Trophoblast cell (in vitro differentiated cells and primary cell): ENCODE measurements at regions not wholly inside any gene's neighbourhood (a gene's known extent, or its start where the extent isn't known, plus 50 kb on each side); places are given as distances from the start of the nearest gene placed in this dataset.

Source experiments
- DNase-seq, 2 donors: peaks; one replicate each; pipeline ENCODE4 v3.0.0-alpha.2; 2016
- H2AFZ ChIP-seq: 2 replicates; pipeline ENCODE4 v1.6.1; 2013; ENCODE audit warnings: low read length, moderate library complexity, mild to moderate bottlenecking; ENCODE audit not compliant: insufficient read depth, poor library complexity
- H2AK5ac ChIP-seq: 2 replicates; pipeline ENCODE4 v1.6.1; 2013; ENCODE audit warnings: mild to moderate bottlenecking, low read length
- H2BK120ac ChIP-seq: 2 replicates; pipeline ENCODE4 v1.6.1; 2013; ENCODE audit warnings: low read length, mild to moderate bottlenecking, moderate library complexity; ENCODE audit not compliant: insufficient read depth, poor library complexity
- H2BK12ac ChIP-seq: 2 replicates; pipeline ENCODE4 v1.6.1; 2013; ENCODE audit warnings: mild to moderate bottlenecking, low read length, moderate library complexity
- H2BK5ac ChIP-seq: 2 replicates; pipeline ENCODE4 v1.6.1; 2013; ENCODE audit warnings: low read length, low read depth, moderate library complexity, mild to moderate bottlenecking; ENCODE audit not compliant: poor library complexity
- H3K14ac ChIP-seq: 2 replicates; pipeline ENCODE4 v1.6.1; 2013; ENCODE audit warnings: mild to moderate bottlenecking, low read length
- H3K18ac ChIP-seq: 2 replicates; pipeline ENCODE4 v1.6.1; 2013; ENCODE audit warnings: mild to moderate bottlenecking, low read length
- H3K23ac ChIP-seq: 2 replicates; pipeline ENCODE4 v1.6.1; 2013; ENCODE audit warnings: low read length
- H3K27ac ChIP-seq: 2 replicates; pipeline ENCODE4 v1.5.1; 2013; ENCODE audit warnings: low read depth, mild to moderate bottlenecking, inconsistent platforms, low read length, moderate library complexity
- H3K27me3 ChIP-seq: 2 replicates; pipeline ENCODE4 v1.6.1; 2013; ENCODE audit warnings: inconsistent platforms, mild to moderate bottlenecking, low read length, moderate library complexity; ENCODE audit not compliant: insufficient read depth
- H3K36me3 ChIP-seq, 2 experiments: 1 replicate in 1 of 2; 2 replicates in 1 of 2; pipeline ENCODE4 v1.6.1; 2013; ENCODE audit warnings: low read length in 2 of 2, mild to moderate bottlenecking in 2 of 2, moderate library complexity in 1 of 2; ENCODE audit not compliant: insufficient read depth in 2 of 2, control insufficient read depth in 1 of 2
- H3K4ac ChIP-seq: 2 replicates; pipeline ENCODE4 v1.6.1; 2013; ENCODE audit warnings: low read depth, mild to moderate bottlenecking, low read length, moderate library complexity
- H3K4me1 ChIP-seq, 2 experiments: 1 replicate in 1 of 2; 2 replicates in 1 of 2; pipeline ENCODE4 v1.6.1; 2013; ENCODE audit warnings: low read length in 2 of 2, mild to moderate bottlenecking in 2 of 2, moderate library complexity in 1 of 2; ENCODE audit not compliant: insufficient read depth in 2 of 2, control insufficient read depth in 1 of 2
- H3K4me2 ChIP-seq: 2 replicates; pipeline ENCODE4 v1.6.1; 2013; ENCODE audit warnings: inconsistent platforms, mild to moderate bottlenecking, low read length, moderate library complexity
- H3K4me3 ChIP-seq: 2 replicates; pipeline ENCODE4 v1.5.1; 2013; ENCODE audit warnings: mild to moderate bottlenecking, low read depth, low read length, inconsistent platforms
- H3K79me1 ChIP-seq: one replicate; pipeline ENCODE4 v1.6.1; 2013; ENCODE audit warnings: low read length
- H3K79me2 ChIP-seq: 2 replicates; pipeline ENCODE4 v1.6.1; 2013; ENCODE audit warnings: low read length, mild to moderate bottlenecking; ENCODE audit not compliant: control insufficient read depth, insufficient read depth, poor library complexity
- H3K9ac ChIP-seq: 2 replicates; pipeline ENCODE4 v1.6.1; 2013; ENCODE audit warnings: mild to moderate bottlenecking, low read length
- H3K9me3 ChIP-seq: 2 replicates; pipeline ENCODE4 v1.6.1; 2013; ENCODE audit warnings: low read depth, mild to moderate bottlenecking, control low read depth, inconsistent platforms, low read length; ENCODE audit not compliant: insufficient read depth
- H4K12ac ChIP-seq: 2 replicates; pipeline ENCODE4 v1.6.1; 2013; ENCODE audit warnings: low read depth, mild to moderate bottlenecking, low read length, moderate library complexity
- H4K8ac ChIP-seq: 2 replicates; pipeline ENCODE4 v1.6.1; 2013; ENCODE audit warnings: low read depth, mild to moderate bottlenecking, low read length, moderate library complexity
- H4K91ac ChIP-seq: one replicate; pipeline ENCODE4 v1.6.1; 2013; ENCODE audit warnings: low read depth, mild to moderate bottlenecking, low read length, moderate library complexity
- WGBS: extraction: QIAGEN DNeasy Blood & Tissue Kit; methylation state at CpG from one replicate; pipeline ENCODE4 v1.1.7; 2013; ENCODE audit warnings: missing lambda C conversion rate; ENCODE audit not compliant: insufficient read length, insufficient coverage; ENCODE audit errors: extremely low coverage; 5-methylcytosine and 5-hydroxymethylcytosine counted together

GRCh38 chr5:173714551-173715428, 98.3 kb upstream of the BOD1 start:
- H3K27me3 ChIP-seq: no peaks in the 10 kb centered on the region
- H4K12ac ChIP-seq: no peak overlapping the region
- no CpG with 5 or more reads among the region's 12 CpGs for WGBS
- H3K4me2 ChIP-seq: no peak overlapping the region
- no peak overlapping the region for H3K18ac ChIP-seq
- no peak overlapping the region for H4K8ac ChIP-seq
- no peak overlapping the region for H3K4ac ChIP-seq
- H4K91ac ChIP-seq: no peak overlapping the region
- H2AFZ ChIP-seq: no peak overlapping the region
- H3K23ac ChIP-seq: peak overlapping the region; percentile 38
- H3K14ac ChIP-seq: peak overlapping the region; percentile 32
- H2BK12ac ChIP-seq: no peak overlapping the region
- no peaks in the 10 kb centered on the region for H3K79me2 ChIP-seq
- no peak overlapping the region for H3K4me3 ChIP-seq
- no peak overlapping the region for H2BK5ac ChIP-seq
- no peak overlapping the region for H2AK5ac ChIP-seq
- H3K79me1 ChIP-seq: no peaks in the 10 kb centered on the region
- H3K36me3 ChIP-seq: no peaks in the 10 kb centered on the region
- peaks cover 2 to 14% of the 10 kb centered on the region in 2 experiments for H3K4me1 ChIP-seq
- no peak overlapping the region for H3K27ac ChIP-seq
- DNase-seq: peak; percentile 66 to 79
- H3K9ac ChIP-seq: no peak overlapping the region
- no peaks in the 10 kb centered on the region for H3K9me3 ChIP-seq
- H2BK120ac ChIP-seq: no peak overlapping the region

- no peak for DNase-seq
- Histone ChIP-seq H3K27me3 (no peaks in the 10 kb centered on the region), H3K79me1 (no peaks in the 10 kb centered on the region), H2AK5ac (no peak overlapping the region), H3K36me3 (no peaks in the 10 kb centered on the region), H2BK120ac (no peak overlapping the region), H3K79me2 (no peaks in the 10 kb centered on the region), H3K23ac (peak overlapping the region; percentile 83), H3K9ac (no peak overlapping the region), H4K12ac (no peak overlapping the region), H3K14ac (no peak overlapping the region), H2BK12ac (no peak overlapping the region), H3K9me3 (no peaks in the 10 kb centered on the region), H3K4me3 (no peak overlapping the region), H3K4me1 (peaks cover 2 to 16% of the 10 kb centered on the region in 2 experiments), H2BK5ac (no peak overlapping the region), H3K4me2 (no peak overlapping the region), H3K27ac (no peak overlapping the region), H3K18ac (no peak overlapping the region), H4K91ac (no peak overlapping the region), H3K4ac (no peak overlapping the region), H2AFZ (no peak overlapping the region), H4K8ac (no peak overlapping the region)
- WGBS: no CpG with 5 or more reads among the region's 7 CpGs
Measured at GRCh38 chr5:173715607-173716006, 99.2 kb upstream of the BOD1 start.

- Histone ChIP-seq H3K9me3 (no peaks in the 10 kb centered on the region), H3K27me3 (no peaks in the 10 kb centered on the region), H2AK5ac (no peak overlapping the region), H4K91ac (no peak overlapping the region), H3K18ac (no peak overlapping the region), H3K4me2 (no peak overlapping the region), H3K23ac (no peak overlapping the region), H3K9ac (no peak overlapping the region), H3K14ac (no peak overlapping the region), H3K79me1 (peaks cover 4% of the 10 kb centered on the region), H4K12ac (no peak overlapping the region), H2BK120ac (no peak overlapping the region), H3K27ac (no peak overlapping the region), H3K4me1 (peaks cover 2 to 19% of the 10 kb centered on the region in 2 experiments), H3K36me3 (no peaks in the 10 kb centered on the region), H3K79me2 (no peaks in the 10 kb centered on the region), H2BK5ac (no peak overlapping the region), H3K4ac (no peak overlapping the region), H4K8ac (no peak overlapping the region), H3K4me3 (no peak overlapping the region), H2BK12ac (no peak overlapping the region), H2AFZ (no peak overlapping the region)
- DNase-seq: no peak
- 100% methylated on average over 1 of the region's 10 CpGs for WGBS
Measured at GRCh38 chr5:173716058-173716682, 99.7 kb upstream of the BOD1 start.

- no peak overlapping the region for H2BK5ac ChIP-seq
- no peak overlapping the region for H3K4ac ChIP-seq
- no peak overlapping the region for H2AFZ ChIP-seq
- H4K91ac ChIP-seq: no peak overlapping the region
- peaks cover 4% of the 10 kb centered on the region for H3K79me1 ChIP-seq
- no peak overlapping the region for H3K23ac ChIP-seq
- no peak overlapping the region for H2BK120ac ChIP-seq
- H4K12ac ChIP-seq: no peak overlapping the region
- no peak overlapping the region for H2BK12ac ChIP-seq
- H3K4me2 ChIP-seq: no peak overlapping the region
- peaks cover 2% of the 10 kb centered on the region for H3K79me2 ChIP-seq
- peaks cover 2 to 19% of the 10 kb centered on the region in 2 experiments for H3K4me1 ChIP-seq
- H2AK5ac ChIP-seq: no peak overlapping the region
- H3K9ac ChIP-seq: no peak overlapping the region
- H4K8ac ChIP-seq: no peak overlapping the region
- no CpG with 5 or more reads among the region's 10 CpGs for WGBS
- no peaks in the 10 kb centered on the region for H3K27me3 ChIP-seq
- no peak overlapping the region for H3K27ac ChIP-seq
- H3K9me3 ChIP-seq: peaks cover 2% of the 10 kb centered on the region
- no peak overlapping the region for H3K14ac ChIP-seq
- H3K4me3 ChIP-seq: no peak overlapping the region
- H3K36me3 ChIP-seq: no peaks in the 10 kb centered on the region
- no peak for DNase-seq
- no peak overlapping the region for H3K18ac ChIP-seq
Measured at GRCh38 chr5:173717959-173718358, 101.5 kb upstream of the BOD1 start.
